MV-4-11 (cell line): ENCODE measurements at regions not wholly inside any gene's neighbourhood (a gene's known extent, or its start where the extent isn't known, plus 50 kb on each side); places are given as distances from the start of the nearest gene placed in this dataset.
"Not testable (repeated sequence)": the region's sequence is repeated elsewhere in the genome, so short reads cannot be mapped to it uniquely, and the experiment has no call there.

Experiments
- DNase-seq: peaks from one replicate; lab custom pipeline; 2025; lab: John Stamatoyannopoulos, UW

DNA sequence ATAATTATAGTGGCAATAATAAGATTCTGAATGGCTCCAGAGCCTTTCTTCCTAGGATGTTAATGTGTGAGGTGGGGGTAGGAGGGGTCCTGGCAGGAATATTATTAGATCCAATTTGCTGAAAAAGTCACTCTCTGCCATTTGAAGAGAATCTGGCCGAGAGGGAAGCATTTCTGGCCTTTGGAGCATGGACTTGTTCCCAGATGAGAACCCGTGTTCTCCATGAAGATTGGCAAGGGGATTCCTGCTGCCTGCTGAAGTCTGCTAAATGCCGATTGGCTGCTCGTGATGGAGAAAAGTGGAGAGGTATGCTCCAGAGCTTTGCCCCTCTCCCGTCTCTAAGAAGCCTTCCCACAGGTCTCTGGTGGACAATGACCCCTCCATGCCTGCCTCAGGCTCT, 135.6 kb downstream of the TRIM43 start:
- not testable (repeated sequence) for DNase-seq

DNA sequence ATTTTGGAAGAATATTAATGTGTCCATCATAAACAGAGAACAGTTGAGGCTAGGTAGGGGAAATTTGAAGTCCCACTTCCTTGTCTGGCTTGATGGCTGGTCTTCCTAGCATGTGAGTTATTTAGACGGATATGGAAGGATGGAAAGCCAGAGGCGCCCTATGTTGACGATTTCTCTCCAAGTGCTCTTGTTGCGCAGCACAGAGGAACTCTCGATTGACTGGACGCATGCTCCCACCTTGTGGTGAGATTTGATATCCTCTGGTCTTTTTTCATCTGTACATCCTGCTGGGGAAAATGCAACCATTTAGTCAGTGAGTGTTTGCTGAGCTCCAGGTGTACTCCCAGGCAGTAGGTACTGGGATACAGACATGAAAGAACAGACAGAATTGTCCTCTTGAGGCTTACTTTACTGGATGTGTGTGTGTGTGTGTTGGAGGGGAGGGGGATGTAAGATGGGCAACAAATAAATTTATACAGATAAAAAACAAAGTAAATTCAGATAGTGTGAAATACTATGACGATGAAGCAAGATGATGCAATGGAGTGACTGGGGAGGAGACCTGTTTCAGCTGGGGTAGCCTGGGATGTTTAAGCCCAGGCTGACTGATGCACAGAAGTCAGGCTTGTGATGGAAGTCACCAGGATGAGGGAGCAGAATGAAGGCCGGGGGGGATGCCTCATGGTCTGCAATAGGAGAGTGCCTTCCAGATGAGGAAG, 137.2 kb downstream of the TRIM43 start:
- peak; percentile 61 for DNase-seq

DNA sequence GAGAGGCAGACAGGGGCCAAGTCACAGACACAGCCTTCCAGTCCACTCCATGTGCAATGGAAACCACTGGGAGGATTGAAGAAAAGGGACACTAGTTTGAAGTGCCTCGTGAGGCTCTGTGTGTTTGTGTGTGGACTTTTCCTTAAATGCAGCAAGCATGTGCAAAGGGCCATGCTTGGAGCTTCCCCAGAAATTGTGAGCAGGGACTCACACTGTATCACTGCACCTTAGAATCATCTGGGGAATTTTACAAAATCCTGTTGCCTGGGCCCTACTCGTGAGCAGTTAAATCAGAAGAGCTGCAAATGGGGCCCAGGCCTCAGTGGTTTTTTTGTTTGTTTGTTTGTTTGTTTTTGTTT, 137.8 kb downstream of the TRIM43 start:
- no peak for DNase-seq

DNA sequence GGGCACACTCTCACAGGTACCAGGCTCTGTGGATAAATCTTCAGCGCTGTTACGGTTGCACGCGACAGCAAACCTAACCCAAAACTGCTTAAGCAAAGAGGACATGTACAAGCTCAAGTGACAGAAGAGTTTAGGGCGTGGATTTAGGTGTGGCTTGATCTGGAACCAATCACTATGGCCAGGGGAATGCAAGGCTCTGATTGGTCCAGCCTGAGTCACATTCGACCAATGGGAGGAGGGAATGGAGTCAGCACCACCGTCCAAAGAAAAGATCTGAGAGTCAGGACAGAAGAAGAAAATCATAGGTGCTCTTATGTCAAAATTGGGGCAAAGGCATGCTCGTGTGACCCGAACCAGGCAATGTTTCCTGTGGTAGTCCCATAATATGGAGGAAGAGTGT, 139.0 kb downstream of the TRIM43 start:
- DNase-seq, result no peak

- peak; percentile 92 for DNase-seq
Observed at GRCh38 chr2:95734976-95735890, 143.4 kb downstream of the TRIM43 start.

DNA sequence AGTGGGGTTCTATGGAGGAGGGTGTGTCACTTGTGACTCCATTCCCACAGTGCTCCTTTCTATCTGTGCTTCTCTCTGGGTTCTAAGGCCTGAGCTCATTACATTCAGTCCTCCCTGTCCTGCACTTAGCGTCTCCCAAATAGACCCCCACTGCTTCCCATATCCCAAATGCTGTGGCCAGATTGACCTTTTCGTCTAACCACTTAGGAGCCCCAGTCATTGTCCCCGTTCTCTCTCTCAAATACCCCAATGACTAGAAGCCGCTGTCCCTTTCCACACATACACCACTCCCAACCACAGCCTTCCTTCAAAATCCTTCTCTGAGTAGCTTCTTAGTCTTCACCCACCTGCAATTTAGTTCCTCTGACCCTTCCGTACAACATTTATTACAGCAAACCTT, 146.5 kb downstream of the TRIM43 start:
- no peak for DNase-seq

- not testable (repeated sequence) for DNase-seq
Observed at GRCh38 chr2:95752126-95752525, 160.3 kb downstream of the TRIM43 start.

GRCh38 chr2:95753812-95754211, 162.0 kb downstream of the TRIM43 start:
- not testable (repeated sequence) for DNase-seq

DNA sequence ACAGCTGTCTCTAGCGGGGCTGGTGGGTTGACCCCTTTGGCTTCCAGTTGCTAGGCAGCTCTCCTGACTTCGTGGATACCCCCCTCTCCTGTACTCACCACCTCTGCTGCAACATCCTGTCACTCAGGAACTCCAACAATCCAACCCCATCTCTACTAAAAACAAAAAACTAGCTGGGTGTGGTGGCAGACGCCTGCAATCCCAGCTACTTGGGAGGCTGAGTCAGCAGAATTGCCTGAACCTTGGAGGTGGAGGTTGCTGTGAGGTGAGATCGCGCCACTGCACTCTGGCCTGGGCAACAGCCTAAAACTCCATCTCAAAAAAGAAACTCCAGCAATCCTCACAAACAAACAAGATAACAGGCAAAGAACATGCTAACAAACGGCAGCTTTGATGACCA, 162.4 kb downstream of the TRIM43 start:
- not testable (repeated sequence) for DNase-seq

- not testable (repeated sequence) for DNase-seq
Observed at GRCh38 chr2:95754819-95755563, 163.2 kb downstream of the TRIM43 start.

DNA sequence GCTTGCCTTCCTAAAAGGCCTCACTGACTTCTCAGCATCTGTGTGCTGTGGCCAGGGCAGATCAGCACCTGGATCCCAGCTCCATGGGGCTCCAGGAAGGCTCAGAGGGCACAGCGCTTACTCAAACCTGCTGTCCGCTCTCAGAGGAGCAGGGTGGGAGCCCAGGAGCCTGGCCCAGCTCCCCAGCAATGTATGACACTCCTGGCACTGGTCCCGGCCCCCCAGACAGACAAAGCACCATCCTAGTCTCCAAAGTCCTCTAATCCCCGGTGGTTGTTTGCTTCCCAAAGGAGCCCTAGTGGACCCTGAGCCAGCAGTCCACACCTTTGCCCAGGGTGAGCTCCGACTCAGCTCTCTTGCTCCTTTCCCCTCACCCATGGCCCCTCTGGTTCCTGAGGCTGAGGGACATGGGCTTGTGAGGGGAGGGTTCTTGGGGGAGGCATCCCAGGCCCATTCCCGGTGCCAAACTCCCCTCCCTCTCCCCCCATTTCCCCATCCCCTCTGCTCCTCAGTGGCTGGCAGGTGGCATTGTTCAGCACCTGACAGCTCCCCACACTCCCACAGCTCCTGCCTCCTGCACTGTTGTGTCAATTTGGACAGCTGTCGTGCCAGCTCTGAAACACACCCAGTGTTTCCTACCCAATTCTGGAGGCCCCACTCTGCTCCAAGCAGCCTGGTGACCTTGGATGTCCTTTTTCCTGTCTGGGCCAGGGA, 164.3 kb downstream of the TRIM43 start:
- DNase-seq, result not testable (repeated sequence)

GRCh38 chr2:95757988-95758387, 166.2 kb downstream of the TRIM43 start:
- DNase-seq, result no peak

GRCh38 chr2:95759481-95760246, 167.9 kb downstream of the TRIM43 start:
- no peak for DNase-seq

- peak; percentile 18 for DNase-seq
Observed at GRCh38 chr2:95760806-95761525, 169.2 kb downstream of the TRIM43 start.

- no peak for DNase-seq
Observed at GRCh38 chr2:95761556-95761955, 169.8 kb downstream of the TRIM43 start.

DNA sequence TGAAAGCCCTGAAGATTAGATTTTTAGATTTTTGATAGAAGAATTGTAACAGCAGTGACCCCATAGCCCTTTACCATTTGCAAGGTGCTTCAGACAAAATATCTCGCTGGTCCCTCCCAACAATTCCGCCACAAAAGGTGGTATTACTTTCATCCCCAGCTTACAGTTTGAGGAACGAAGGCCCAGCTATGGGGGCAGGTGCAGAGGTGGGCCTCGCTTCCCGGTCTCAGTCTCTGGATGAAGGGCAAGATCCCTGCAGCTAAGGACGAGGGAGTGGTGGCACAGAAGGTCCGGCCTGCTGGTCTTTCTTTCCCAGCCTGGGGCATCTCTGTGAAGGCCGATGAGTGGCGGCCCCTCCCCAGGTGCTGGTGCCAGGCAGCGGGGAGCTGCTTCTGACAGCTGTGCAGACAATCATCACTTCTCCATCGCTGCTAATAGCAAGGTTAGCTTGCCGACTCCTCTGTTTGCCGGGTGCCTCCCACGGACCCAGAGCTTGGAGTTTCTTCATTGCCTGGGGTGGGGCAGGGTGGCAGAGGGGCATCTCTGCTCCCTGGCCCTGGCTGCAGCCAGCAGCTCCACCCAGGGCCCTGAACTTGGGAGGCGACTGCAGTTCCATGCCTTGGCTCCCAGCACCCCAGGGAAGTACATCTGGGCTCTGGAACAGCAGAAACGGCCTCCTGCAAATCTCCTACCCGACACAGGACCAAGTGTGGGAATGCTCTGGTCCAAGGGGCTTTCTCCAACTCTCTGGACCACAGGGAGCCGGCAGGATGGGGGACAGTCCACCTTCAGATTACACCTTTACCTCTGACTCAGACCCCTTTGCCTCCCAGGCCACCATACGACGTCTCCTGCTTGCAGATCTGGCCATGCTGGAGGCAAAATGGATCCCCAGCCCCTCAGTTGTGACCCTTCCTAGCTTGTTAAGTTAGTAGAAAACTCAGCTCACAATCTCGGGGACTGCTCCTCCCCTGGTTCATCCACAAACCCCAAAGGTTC, 170.5 kb downstream of the TRIM43 start:
- not testable (repeated sequence) for DNase-seq

DNA sequence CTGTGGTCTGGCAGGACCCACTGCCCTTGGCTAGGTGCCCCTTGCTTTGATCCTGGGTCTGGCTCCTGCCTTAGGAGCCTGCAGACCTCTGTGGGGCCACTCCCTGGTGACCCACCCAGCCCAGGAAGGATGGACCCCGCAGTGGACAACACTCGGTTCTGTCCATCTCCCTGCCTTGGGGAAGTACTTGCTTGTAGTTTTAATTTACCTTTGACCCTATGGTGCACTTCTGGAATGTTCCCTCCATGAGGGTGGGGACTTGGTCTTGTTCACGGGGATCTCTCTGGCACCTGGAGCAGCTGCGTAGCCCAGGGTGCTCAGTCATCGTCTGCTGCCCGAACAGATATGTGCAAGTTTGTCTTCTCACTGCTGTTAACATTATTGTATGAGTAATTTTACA, 171.3 kb downstream of the TRIM43 start:
- DNase-seq, result not testable (repeated sequence)

- not testable (repeated sequence) for DNase-seq
Observed at GRCh38 chr2:95764966-95765365, 173.2 kb downstream of the TRIM43 start.
